Uterus (tissue), 3 donors: ENCODE measurements at regions not wholly inside any gene's neighbourhood (a gene's known extent, or its start where the extent isn't known, plus 50 kb on each side); places are given as distances from the start of the nearest gene placed in this dataset.

ENCODE experiments used
- DNase-seq, 2 donors: peaks; one replicate each; pipeline ENCODE4 v3.0.0-alpha.2; 2019 to 2020
- H3K27ac ChIP-seq, 2 donors: fragments of 200-600 bp; sonication (generic); 1 replicate in 1 of 2; 2 replicates in 1 of 2; pipeline ENCODE4 v1.5.1; 2016 to 2018
- H3K27me3 ChIP-seq, 2 donors: fragments of 200-600 bp; sonication (generic); one replicate each; pipeline ENCODE4 v1.5.1; 2018 to 2019; ENCODE audit warnings: control low read depth in 1 of 2
- H3K36me3 ChIP-seq, 2 donors: fragments of 200-600 bp; sonication (generic); one replicate each; pipeline ENCODE4 v1.5.1; 2019; ENCODE audit warnings: control low read depth in 1 of 2
- H3K4me1 ChIP-seq, 2 donors: fragments of 200-600 bp; sonication (generic); one replicate each; pipeline ENCODE4 v1.5.1; 2018 to 2019; ENCODE audit warnings: control low read depth in 1 of 2
- H3K4me3 ChIP-seq, 2 donors: fragments of 200-600 bp; sonication (generic); 1 replicate in 1 of 2; 2 replicates in 1 of 2; pipeline ENCODE4 v1.5.1; 2018 to 2019; ENCODE audit warnings: mild to moderate bottlenecking in 1 of 2
- H3K9me3 ChIP-seq, 2 donors: fragments of 200-600 bp; sonication (generic); one replicate each; pipeline ENCODE4 v1.5.1; 2019; ENCODE audit warnings: control low read depth in 1 of 2
- POLR2A ChIP-seq, 2 donors: fragments of 450-650 bp; IDR thresholded peaks; one replicate each; pipeline ENCODE4 v1.6.1; 2016; ENCODE audit warnings: antibody characterized with exemption in 2 of 2, mild to moderate bottlenecking in 1 of 2, moderate library complexity in 1 of 2
- intact Hi-C: fragments of 100-400 bp; cut with DNase I; formaldehyde crosslinking; loops from one replicate; pipeline ENCODE4 v1.15.1; 2023; ENCODE audit warnings: low total_unique reads
- TF ChIP-seq, protein P1 (sequence below), 4 experiments: fragments of 200-600 bp in 2 of 4; fragments of 450-650 bp in 2 of 4; sonication (generic) in 2 of 4; IDR thresholded peaks; one replicate each; pipeline ENCODE4 v1.5.1; 2016 to 2019; ENCODE audit warnings: antibody characterized with exemption in 4 of 4, mild to moderate bottlenecking in 2 of 4, moderate library complexity in 1 of 4
- donor health status: DM: yes; HTN: yes; CAD: no.

DNA sequence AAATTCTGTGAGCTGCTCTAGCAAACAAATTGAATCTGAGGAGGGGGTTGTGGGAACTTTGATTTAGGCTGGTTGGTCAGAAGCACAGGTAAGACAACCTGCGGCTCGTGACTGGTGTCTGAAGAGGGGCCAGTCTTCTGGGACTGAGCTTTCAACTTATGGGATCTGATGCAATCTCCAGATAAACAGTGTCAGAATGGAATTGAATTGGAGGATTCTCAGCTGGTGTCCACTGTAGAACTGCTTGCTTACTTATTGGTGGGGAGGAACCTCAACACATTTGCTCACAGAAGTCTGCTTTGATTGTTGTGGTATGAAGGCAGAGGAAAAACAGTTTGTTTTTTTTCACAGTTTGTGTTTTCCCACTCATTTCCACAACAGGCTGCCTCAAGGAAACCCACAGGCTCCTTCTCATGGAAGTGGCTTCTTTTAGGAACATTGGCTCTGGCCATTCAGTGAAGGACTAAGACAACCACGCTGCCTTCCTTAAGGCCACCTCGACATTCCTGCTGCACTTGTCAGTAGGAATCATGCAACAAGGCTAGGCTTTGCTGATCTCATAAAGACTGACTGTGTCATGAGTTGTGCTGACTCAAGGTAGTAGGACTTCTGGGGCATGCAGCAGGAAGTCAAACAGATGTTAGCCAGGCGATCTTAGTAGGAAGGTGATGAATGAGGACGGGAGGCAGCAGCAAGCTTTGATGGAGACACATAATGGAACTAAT lies 104.7 kb downstream of the TSN start:
- no peak overlapping the region for H3K27ac ChIP-seq
- no peak overlapping the region for H3K4me3 ChIP-seq
- H3K9me3 ChIP-seq = no peaks in the 10 kb centered on the region
- H3K27me3 ChIP-seq = no peaks in the 10 kb centered on the region
- TF ChIP-seq, protein P1, sequence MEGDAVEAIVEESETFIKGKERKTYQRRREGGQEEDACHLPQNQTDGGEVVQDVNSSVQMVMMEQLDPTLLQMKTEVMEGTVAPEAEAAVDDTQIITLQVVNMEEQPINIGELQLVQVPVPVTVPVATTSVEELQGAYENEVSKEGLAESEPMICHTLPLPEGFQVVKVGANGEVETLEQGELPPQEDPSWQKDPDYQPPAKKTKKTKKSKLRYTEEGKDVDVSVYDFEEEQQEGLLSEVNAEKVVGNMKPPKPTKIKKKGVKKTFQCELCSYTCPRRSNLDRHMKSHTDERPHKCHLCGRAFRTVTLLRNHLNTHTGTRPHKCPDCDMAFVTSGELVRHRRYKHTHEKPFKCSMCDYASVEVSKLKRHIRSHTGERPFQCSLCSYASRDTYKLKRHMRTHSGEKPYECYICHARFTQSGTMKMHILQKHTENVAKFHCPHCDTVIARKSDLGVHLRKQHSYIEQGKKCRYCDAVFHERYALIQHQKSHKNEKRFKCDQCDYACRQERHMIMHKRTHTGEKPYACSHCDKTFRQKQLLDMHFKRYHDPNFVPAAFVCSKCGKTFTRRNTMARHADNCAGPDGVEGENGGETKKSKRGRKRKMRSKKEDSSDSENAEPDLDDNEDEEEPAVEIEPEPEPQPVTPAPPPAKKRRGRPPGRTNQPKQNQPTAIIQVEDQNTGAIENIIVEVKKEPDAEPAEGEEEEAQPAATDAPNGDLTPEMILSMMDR (IDR thresholded peaks at IDR 0.05) = no peak
- no peak for TF ChIP-seq POLR2A (IDR thresholded peaks at IDR 0.05)
- H3K36me3 ChIP-seq = no peaks in the 10 kb centered on the region
- no peaks in the 10 kb centered on the region for H3K4me1 ChIP-seq
- DNase-seq = no peak
- intact Hi-C loops = no loop called here

DNA sequence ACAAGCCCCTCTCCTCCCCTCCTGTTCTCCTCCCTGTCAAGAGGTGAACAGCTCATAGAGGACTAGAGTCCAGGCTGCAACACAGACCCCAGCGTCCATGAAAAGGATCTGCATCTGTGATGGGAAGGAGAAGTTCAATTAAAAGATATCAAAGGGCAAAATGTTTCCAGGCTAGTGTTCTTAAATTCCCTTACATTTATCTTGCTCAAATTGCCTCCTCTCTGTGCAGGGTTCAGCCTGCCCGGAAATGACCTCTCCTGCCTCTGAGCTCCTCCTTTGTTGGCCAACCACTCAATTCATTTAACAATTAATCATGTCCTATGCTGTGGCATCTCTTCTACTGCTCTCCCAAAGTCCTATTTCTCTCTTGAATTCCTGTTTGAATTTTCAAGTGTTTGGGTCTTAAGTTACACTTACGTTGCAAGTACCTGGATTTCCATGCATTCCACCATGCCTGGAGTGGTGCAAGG lies 105.3 kb downstream of the TSN start:
- TF ChIP-seq POLR2A (IDR thresholded peaks at IDR 0.05) = no peak
- TF ChIP-seq, protein P1 (IDR thresholded peaks at IDR 0.05) = no peak
- DNase-seq = no peak
- H3K9me3 ChIP-seq = no peaks in the 10 kb centered on the region
- no peaks in the 10 kb centered on the region for H3K36me3 ChIP-seq
- H3K27me3 ChIP-seq = no peaks in the 10 kb centered on the region
- no peak overlapping the region for H3K27ac ChIP-seq
- H3K4me1 ChIP-seq = no peaks in the 10 kb centered on the region
- intact Hi-C loops = no loop called here
- H3K4me3 ChIP-seq = no peak overlapping the region

DNA sequence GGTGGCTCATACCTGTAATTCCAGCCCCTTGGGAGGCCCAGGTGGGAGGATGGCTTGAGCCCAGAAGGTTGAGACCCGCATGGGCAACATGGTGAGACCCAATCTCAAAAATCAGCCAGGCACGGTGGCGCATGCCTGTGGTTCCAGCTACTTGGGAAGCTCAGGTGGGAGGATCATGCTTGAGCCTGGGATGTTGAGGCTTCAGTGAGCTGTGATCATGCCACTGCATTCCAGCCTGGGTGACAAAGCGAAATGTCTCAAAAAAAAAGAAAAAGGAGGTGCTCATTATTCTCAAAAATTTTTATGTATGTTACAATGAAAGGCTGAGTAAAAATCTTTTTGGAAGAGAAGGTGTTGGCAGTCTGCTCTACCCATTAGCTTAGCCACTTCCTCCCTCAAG lies 106.8 kb downstream of the TSN start:
- H3K36me3 ChIP-seq = no peaks in the 10 kb centered on the region
- no peaks in the 10 kb centered on the region for H3K27me3 ChIP-seq
- H3K27ac ChIP-seq = no peak overlapping the region
- no peak overlapping the region for H3K4me3 ChIP-seq
- H3K4me1 ChIP-seq = no peaks in the 10 kb centered on the region
- no peaks in the 10 kb centered on the region for H3K9me3 ChIP-seq
- intact Hi-C loops = no loop called here
- TF ChIP-seq, protein P1 (IDR thresholded peaks at IDR 0.05) = no peak
- no peak for TF ChIP-seq POLR2A (IDR thresholded peaks at IDR 0.05)
- DNase-seq = no peak

DNA sequence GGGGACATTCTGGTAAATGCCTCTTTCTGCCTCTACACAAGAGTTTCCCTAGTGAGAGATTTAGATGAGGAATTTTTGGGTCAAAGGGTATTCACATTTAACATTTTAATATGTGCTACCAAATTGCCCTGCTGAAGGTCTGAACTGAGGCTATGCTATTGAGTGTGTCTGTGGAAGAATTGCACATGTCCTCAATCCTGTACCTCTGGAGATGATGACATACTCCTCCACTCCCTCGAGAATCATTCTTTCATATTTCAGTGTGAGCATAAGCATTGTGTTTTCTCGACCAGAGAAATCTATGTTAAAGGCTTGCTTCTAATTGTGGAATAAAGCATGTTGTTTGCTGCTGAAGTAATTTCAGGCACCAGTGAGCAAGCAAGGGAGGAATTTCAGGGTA lies 110.5 kb downstream of the TSN start:
- no peaks in the 10 kb centered on the region for H3K27me3 ChIP-seq
- no peaks in the 10 kb centered on the region for H3K4me1 ChIP-seq
- no peak overlapping the region for H3K27ac ChIP-seq
- no peaks in the 10 kb centered on the region for H3K36me3 ChIP-seq
- intact Hi-C loops = no loop called here
- no peak overlapping the region for H3K4me3 ChIP-seq
- no peak for DNase-seq
- no peak for TF ChIP-seq POLR2A (IDR thresholded peaks at IDR 0.05)
- TF ChIP-seq, protein P1 (IDR thresholded peaks at IDR 0.05) = no peak
- no peaks in the 10 kb centered on the region for H3K9me3 ChIP-seq

DNA sequence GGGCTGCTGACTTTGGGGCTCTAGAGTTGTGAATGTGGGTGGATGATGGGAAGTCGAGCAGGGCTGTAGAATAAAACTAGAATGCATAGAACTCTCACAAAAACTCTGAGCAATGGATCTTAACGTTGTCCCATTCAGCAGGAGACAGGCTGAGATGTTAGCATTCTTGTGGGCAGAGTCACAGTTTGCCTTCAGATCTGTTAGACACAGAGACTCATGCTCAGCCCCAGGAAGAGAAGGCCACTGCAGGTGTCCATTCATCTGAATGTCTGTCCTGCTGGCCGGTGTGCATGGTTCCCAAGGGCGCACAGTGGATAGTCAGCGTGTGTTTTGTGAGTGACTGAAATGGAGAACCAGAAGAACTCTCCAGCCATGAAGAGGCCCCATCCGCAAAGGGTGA lies 111.3 kb downstream of the TSN start:
- no peaks in the 10 kb centered on the region for H3K27me3 ChIP-seq
- intact Hi-C loops = no loop called here
- no peaks in the 10 kb centered on the region for H3K9me3 ChIP-seq
- TF ChIP-seq, protein P1 (IDR thresholded peaks at IDR 0.05) = no peak
- TF ChIP-seq POLR2A (IDR thresholded peaks at IDR 0.05) = no peak
- H3K4me1 ChIP-seq = no peaks in the 10 kb centered on the region
- no peak overlapping the region for H3K27ac ChIP-seq
- no peak for DNase-seq
- no peak overlapping the region for H3K4me3 ChIP-seq
- H3K36me3 ChIP-seq = no peaks in the 10 kb centered on the region
